GDM1 (cell line): ENCODE measurements at regions not wholly inside any gene's neighbourhood (a gene's known extent, or its start where the extent isn't known, plus 50 kb on each side); places are given as distances from the start of the nearest gene placed in this dataset.
"Not testable (repeated sequence)": the region's sequence is repeated elsewhere in the genome, so short reads cannot be mapped to it uniquely, and the experiment has no call there.

Experiments used
- DNase-seq: peaks from one replicate; lab custom pipeline; 2025; lab: John Stamatoyannopoulos, UW

DNA sequence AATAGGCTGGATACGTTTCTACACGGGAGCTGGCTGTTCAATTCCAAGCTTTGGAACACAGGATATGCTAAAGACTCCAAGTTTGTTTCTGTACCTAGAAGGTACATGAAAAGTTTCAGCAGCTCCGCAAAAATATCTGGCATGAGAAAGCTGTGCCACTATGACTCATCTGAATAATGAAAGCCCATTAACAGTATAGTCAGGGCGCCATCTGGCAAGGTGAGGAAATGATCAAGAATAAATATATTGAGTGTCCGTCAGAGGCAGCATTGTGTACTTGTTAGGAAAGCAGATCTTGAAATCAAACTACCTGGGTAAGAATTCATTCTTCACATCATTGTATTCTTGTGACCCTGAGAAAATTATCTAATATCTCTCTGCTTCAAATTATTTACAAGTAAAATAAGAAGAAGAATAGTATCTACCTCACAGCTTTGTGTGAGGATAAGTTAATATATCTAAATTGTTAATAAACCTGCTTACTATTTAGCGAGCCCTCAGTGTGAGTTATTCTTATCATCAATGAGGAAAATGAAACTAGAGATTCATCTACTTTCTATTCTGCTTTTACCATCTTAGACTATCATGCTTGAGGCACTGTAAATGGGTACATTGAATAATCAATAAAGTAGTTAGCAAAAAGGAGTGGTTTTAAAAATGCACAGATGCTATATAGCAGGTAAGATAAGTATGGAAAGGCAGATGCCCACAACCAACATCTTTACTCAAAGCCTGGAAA is 53.5 kb downstream of the FSCB start:
- DNase-seq: no peak

DNA sequence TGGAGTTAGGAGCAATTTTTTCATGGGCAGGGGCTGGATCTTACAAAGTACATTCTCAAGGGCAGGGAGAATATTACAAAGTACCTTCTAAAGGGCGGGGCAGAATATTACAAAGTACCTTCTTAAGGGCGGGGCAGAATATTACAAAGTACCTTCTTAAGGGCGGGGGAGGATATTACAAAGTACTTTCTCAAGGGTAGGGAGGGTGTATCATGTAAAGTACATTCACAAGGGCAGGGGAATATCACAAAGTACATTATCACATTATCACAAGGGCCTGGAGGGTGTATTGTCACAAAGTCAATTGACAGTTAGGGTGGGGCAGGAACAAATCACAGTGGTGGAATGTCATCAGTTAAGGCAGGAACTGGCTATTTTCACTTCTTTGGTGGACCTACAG is 56.9 kb downstream of the FSCB start:
- DNase-seq: not testable (repeated sequence)

- no peak for DNase-seq
These were observed 57.4 kb downstream of the FSCB start for GRCh38 chr14:44449680-44450079.

DNA sequence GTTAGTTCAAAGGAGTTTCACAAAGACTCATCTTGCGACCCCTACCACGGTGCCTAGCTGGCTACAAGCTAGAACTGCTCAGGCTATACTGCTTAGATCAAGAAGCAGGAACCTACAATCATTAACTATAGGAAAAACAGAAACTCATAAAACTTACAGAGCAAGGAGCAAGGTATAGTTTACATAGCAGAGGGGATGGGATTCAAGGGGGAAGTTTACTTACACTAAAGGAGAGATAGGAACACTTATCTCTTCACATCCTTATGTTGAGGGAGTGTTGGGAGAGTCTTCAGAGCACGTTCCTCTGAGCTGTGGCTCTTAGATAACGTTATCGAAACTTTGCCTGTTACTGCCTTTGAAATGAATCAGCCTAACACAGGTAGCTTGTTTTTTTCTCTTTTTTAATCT is 58.1 kb downstream of the FSCB start:
- DNase-seq: no peak

DNA sequence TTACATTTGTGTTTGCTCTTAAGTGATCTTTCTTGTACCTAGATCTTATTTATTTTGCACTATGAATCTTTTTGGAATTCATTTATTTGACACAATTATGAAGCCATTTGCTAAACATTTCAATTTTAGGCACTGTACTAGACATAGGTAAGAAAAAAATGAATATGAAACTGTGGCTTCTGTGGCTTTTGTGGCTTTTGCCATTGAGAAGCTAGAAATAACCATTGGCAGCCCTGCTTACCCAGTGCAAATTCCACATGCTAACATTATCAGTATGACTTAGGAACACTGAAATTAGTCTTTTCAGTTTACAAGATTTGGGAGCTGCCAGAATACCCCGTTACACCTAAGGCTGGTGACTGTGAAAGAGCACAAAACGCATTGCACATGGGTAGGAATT is 60.1 kb downstream of the FSCB start:
- no peak for DNase-seq

DNA sequence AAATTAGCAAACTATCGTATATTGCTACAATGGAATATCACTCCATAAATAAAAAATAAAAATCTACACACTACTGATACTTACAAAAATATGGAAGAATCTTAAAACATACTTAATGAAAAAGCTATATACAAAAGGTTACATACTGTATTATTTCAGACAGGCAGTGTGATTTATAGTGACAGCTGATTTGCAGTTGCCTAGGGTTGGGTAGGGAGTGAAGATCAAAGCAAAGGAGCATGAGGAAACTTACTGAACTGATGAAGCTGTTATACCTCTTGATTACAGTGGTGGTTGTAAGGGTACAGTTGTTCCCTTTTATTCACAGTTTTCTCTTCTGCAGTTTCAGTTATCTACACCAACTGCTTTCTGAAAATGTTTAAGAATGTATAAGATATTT is 62.6 kb downstream of the FSCB start:
- DNase-seq: no peak

GRCh38 chr14:44438936-44439335 is 68.1 kb downstream of the FSCB start:
- no peak for DNase-seq

DNA sequence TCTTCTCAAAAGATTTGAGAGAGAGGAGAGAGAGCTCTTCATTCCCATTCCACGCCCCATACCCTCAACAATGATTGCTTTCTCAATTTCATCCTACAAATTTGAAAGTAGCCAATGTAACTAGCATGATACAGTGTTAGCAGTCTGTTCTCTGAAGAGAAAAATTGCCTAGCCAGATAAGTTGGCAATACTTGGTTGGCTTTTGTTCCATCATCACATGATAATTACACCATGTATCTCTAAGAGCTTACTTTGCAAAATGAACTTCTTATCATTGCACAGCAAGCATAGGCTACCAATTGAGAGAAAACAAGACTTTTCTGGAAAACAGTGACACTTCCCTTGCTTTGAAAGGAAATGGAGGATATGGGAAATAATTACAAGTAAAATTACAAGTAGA is 68.9 kb downstream of the FSCB start:
- no peak for DNase-seq

DNA sequence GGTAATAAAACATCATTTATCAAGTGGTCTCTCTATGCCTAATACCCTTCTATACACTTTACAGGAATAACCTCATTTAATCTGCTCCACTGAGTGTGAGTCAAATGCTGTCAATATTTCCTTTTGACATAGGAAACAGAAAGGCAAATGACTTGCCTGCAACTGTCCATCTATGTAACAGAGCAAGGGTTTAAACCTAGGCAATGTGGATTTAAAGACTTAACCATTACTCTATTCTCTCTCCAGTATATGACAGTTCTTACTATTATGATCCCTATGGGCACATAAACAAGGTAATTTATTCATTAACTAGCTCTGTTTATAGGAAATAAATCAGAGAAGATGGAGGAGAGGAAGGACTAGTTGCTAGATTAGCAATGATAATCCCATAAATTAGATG is 70.6 kb downstream of the FSCB start:
- no peak for DNase-seq

DNA sequence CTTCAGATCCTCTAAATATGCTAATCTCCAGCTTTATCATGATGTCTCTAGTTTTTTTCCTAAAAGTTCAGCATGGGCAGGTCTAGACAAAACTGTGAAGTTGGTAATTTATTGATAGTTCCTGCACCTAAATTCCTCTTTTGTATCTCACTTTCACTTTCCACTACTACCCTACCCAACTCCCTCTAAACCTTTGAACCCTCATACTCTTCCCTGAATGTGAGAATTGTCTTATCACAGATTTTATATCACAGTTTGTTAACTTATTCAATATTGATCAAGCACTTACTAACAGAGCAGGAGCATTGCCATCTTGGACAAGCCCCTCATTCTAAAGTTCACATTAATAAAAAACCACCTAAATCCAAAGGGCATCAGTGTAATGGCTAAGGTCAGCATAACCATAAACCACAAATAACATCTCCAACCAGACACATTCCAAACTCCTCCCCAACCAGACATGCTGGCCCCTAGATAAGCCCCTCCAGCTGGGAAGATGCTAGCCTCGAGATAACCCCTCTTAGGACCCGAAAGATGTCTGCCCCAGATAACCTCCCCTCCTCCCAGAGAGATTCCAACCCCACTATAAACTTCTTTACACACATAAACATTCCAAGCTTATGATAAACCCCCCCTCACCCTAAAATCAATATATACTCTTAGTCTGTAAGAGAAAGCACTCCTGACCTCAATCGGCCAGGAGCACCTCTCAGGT is 78.7 kb downstream of the FSCB start:
- no peak for DNase-seq

DNA sequence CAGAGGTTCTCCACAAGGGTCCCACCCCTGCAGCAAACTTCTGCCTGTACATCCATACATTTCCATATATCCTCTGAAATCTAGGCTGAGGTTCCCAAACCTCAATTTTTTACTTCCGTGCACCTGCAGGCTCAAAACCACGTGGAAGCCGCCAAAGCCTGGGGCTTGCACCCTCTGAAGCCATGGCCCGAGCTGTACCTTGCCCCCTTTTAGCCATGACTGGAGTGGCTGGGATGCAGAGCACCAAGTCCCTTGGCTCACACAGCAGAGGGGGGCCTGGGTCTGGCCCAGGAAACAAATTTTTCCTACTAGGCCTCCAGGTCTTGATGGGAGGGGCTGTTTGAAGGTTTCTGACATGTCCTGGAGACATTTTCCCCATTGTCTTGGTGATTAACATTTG is 84.4 kb downstream of the FSCB start:
- DNase-seq: no peak

- DNase-seq: no peak
These were observed 86.9 kb downstream of the FSCB start for GRCh38 chr14:44420226-44420625.

- DNase-seq: no peak
These were observed 88.2 kb downstream of the FSCB start for GRCh38 chr14:44418856-44419255.

DNA sequence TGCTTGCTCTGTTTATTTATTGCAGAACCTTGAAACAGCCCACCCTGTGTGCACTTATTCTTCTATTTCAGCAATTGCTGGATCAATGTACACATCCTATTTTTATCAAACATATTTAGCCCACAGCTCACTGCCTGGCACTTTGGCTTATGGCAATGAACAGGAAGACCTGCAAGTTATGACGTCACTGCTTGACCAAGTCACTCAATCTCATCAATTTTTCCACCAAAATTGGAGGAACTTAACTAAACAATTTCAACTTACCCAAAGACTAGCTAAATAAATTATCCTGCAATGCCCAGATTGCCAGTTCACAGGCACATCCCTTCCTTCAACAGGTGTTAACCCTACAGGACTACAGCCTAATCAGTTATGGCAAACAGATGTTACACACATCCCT is 89.3 kb downstream of the FSCB start:
- no peak for DNase-seq

- no peak for DNase-seq
These were observed 92.4 kb downstream of the FSCB start for GRCh38 chr14:44414646-44415045.

DNA sequence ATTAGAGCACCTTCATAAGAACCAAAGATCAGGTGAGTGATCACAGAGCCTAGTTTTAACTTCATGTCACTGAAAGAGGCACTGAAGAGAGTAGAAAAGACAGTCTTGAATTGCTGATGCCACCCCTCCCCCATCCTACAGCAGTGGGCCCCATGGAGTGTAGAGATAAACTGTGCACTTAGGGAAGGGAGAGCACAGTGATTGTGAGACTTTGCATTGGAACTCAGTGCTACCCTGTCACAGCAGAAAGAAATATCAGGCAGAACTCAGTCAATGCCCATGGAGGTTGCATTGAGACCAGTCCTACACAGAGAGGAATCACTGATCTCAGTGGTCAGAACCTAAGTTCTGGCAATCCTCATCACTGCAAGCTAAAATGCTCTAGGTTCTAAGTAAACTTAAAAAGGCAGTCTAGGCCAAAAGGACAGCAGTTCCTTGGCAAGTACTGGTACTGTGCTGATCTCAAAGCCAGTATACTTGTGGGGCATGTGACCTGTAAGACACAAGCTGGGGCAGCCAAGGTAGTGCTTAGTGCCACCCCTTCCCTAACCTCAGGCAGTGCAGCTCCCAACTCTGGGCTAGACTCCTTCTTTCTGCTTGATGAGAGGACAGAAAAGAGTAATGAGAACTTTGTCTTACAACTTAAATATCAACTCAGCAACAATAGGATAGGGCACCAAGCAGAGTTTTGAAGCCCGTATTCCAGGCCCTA is 94.1 kb downstream of the FSCB start:
- no peak for DNase-seq

GRCh38 chr14:44405011-44405486 is 102.0 kb downstream of the FSCB start:
- no peak for DNase-seq

DNA sequence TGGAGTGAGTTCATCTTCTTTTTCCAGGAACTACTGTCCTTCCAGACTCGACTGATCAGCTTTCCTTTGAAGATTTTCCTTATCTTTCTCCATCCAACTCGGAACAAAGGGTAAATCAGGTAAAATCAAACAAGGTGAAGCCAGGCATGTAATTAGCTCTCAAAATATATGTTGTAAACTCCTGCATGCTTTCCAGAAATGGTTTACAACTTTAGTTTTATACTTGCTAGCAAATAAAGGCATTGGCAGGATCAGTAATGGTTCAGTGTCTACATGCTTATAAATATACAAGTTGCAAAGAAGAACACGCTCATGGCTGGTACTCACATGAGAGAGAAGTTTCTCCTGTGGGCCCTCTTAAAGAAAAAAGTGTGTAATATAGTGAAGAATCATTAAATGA is 102.5 kb downstream of the FSCB start:
- no peak for DNase-seq

DNA sequence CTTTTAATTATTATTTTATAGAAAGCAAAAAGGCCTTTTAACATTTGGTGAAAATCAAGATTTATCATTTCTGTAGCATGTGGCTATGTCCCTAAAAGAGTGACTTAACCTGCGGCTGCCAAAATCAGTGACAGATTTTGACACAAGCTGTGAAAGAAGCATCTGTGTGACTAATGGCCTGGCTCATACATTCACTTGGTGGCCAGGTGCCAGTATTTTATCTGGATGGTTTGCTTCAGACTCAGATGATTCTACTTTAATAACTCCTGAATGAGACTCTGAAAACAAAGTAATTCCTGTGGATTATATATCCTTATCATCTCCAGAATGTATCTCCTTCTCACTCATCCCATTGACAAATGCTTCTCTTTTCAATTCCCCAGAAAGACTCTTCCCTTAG is 103.0 kb downstream of the FSCB start:
- no peak for DNase-seq

DNA sequence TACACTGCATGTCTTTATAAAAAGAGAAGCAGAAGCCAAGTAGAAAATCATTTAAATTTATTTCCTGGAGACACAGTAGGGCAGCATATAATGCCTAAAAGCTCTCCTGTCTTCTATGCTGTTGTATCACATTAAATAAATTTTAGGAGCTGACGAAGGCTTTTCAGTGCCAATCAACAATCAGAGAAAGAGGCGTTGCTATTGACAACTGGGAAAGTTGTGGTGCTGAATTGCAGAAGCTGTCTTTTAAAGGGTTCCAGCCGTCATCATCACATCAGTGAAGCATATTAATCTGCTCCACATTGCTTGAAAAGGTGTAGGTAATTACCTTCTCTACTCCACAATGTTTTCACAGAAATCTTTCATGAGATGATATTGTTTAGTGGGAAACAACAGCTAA is 103.9 kb downstream of the FSCB start:
- DNase-seq: no peak

GRCh38 chr14:44396226-44396625 is 110.9 kb downstream of the FSCB start:
- DNase-seq: no peak

GRCh38 chr14:44392984-44393383 is 114.1 kb downstream of the FSCB start:
- DNase-seq: no peak

- no peak for DNase-seq
These were observed 118.8 kb downstream of the FSCB start for GRCh38 chr14:44388306-44388705.
